ENCODE measurements at regions not wholly inside any gene's neighbourhood (a gene's known extent, or its start where the extent isn't known, plus 50 kb on each side); places are given as distances from the start of the nearest gene placed in this dataset.
"Not testable (repeated sequence)": the region's sequence is repeated elsewhere in the genome, so short reads cannot be mapped to it uniquely, and the experiment has no call there.

DNA sequence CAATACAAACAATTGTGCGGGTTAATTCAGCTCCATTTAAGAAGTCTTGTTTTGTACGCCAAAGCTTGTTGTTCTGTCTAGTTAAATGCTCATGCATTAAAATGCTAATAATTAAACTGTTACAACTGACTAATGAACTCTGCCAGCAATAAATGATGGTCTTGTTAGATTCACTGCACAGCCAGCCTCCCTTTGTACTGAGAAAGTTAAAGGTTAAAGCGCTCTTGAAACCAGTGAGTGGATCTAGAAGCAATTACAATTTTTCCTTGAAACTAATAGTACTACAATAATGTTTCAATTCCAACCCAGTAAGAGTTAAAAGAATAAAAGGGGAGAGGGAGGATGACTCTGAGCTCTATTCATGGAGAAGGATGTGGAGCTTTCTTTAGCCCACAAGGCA lies 233.0 kb downstream of the EMX2 start:
- Histone ChIP-seq H2AFZ (ENCODE audit: low read depth, low read length) (no peak overlapping the region), H3K27ac (ENCODE audit: low read length) (no peak overlapping the region), H3K9ac (ENCODE audit: low read depth, low read length) (no peak overlapping the region), H3K36me3 (ENCODE audit: insufficient read depth, low read length) (no peaks in the 10 kb centered on the region), H3K79me2 (ENCODE audit: insufficient read depth, low read length) (no peaks in the 10 kb centered on the region), H3K4me2 (ENCODE audit: insufficient read depth, low read length) (no peak overlapping the region), H3K4me1 (ENCODE audit: insufficient read depth, low read length) (no peaks in the 10 kb centered on the region), H3K9me3 (ENCODE audit: insufficient read depth, low read length, severe bottlenecking) (no peaks in the 10 kb centered on the region), H3K27me3 (ENCODE audit: insufficient read depth, low read length, poor library complexity) (no peaks in the 10 kb centered on the region), H3K4me3 (ENCODE audit: low read depth in 1 of 2, low read length in 2 of 2) (no peak overlapping the region), H4K20me1 (ENCODE audit: insufficient read depth, low read length) (no peaks in the 10 kb centered on the region)
- DNase-seq, result no peak
- no peak for ATAC-seq (ENCODE audit: insufficient read depth, low read depth)
- no peak for TF ChIP-seq EZH2 (IDR thresholded peaks at IDR 0.05; ENCODE audit: borderline replicate concordance, low read depth, low read length, severe bottlenecking)
- TF ChIP-seq, protein P1, sequence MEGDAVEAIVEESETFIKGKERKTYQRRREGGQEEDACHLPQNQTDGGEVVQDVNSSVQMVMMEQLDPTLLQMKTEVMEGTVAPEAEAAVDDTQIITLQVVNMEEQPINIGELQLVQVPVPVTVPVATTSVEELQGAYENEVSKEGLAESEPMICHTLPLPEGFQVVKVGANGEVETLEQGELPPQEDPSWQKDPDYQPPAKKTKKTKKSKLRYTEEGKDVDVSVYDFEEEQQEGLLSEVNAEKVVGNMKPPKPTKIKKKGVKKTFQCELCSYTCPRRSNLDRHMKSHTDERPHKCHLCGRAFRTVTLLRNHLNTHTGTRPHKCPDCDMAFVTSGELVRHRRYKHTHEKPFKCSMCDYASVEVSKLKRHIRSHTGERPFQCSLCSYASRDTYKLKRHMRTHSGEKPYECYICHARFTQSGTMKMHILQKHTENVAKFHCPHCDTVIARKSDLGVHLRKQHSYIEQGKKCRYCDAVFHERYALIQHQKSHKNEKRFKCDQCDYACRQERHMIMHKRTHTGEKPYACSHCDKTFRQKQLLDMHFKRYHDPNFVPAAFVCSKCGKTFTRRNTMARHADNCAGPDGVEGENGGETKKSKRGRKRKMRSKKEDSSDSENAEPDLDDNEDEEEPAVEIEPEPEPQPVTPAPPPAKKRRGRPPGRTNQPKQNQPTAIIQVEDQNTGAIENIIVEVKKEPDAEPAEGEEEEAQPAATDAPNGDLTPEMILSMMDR (IDR thresholded peaks at IDR 0.05; ENCODE audit: borderline replicate concordance, extremely low read depth, low read length, poor library complexity, severe bottlenecking), result no peak

DNA sequence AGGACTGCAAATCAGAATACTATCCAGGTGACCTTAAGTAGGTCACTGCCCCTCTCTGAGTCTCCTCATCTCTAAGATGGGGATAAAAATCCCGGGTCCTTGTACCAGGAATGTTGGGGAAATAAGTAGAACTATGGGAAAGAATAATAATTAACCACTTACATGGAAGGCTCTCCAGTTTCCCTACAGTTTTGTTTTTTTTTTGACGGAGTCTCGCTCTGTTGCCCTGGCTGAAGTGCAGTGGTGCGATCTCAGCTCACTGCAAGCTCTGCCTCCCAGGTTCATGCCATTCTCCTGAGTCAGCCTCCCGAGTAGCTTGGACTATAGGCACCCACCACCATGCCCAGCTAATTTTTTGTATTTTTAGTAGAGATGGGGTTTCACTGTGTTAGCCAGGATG lies 234.7 kb downstream of the EMX2 start:
- not testable (repeated sequence) for H4K20me1 ChIP-seq (ENCODE audit: insufficient read depth, low read length); H3K79me2 ChIP-seq (ENCODE audit: insufficient read depth, low read length); H3K36me3 ChIP-seq (ENCODE audit: insufficient read depth, low read length); DNase-seq; H3K9ac ChIP-seq (ENCODE audit: low read depth, low read length); ATAC-seq (ENCODE audit: insufficient read depth, low read depth); H3K4me1 ChIP-seq (ENCODE audit: insufficient read depth, low read length); H3K4me2 ChIP-seq (ENCODE audit: insufficient read depth, low read length); H3K27ac ChIP-seq (ENCODE audit: low read length); H3K4me3 ChIP-seq (ENCODE audit: low read depth in 1 of 2, low read length in 2 of 2); H3K27me3 ChIP-seq (ENCODE audit: insufficient read depth, low read length, poor library complexity); H2AFZ ChIP-seq (ENCODE audit: low read depth, low read length); H3K9me3 ChIP-seq (ENCODE audit: insufficient read depth, low read length, severe bottlenecking)

DNA sequence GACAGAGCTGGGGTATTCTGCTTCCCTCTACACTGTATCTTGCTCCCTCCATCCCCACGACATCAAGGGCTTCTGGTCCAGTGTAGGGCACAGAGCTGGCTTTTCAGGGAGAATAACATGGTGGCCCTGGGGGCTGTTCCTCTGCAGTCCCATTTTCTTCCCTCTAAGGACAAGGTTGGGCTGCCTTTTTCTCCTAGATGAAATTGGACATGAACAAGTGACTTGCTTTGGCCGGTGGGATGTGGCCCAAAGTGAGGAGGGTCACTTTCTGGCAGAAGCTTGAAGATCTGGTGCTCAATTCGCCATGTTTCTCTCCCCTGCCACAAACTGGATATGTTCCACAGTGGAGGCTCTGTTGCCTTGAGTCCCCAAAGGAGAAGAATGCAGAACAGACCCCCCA lies 235.7 kb downstream of the EMX2 start:
- ATAC-seq (ENCODE audit: insufficient read depth, low read depth) (no peak), DNase-seq (no peak)
- no peaks in the 10 kb centered on the region for H3K79me2 ChIP-seq (ENCODE audit: insufficient read depth, low read length)
- H3K27me3 ChIP-seq (ENCODE audit: insufficient read depth, low read length, poor library complexity), result no peaks in the 10 kb centered on the region
- no peak overlapping the region for H3K27ac ChIP-seq (ENCODE audit: low read length)
- H3K9ac ChIP-seq (ENCODE audit: low read depth, low read length), result no peak overlapping the region
- no peaks in the 10 kb centered on the region for H3K4me1 ChIP-seq (ENCODE audit: insufficient read depth, low read length)
- no peak for TF ChIP-seq EZH2 (IDR thresholded peaks at IDR 0.05; ENCODE audit: borderline replicate concordance, low read depth, low read length, severe bottlenecking)
- TF ChIP-seq, protein P1 (IDR thresholded peaks at IDR 0.05; ENCODE audit: borderline replicate concordance, extremely low read depth, low read length, poor library complexity, severe bottlenecking), result no peak
- H3K4me2 ChIP-seq (ENCODE audit: insufficient read depth, low read length), result no peak overlapping the region
- no peak overlapping the region for H3K4me3 ChIP-seq (ENCODE audit: low read depth in 1 of 2, low read length in 2 of 2)
- H2AFZ ChIP-seq (ENCODE audit: low read depth, low read length), result no peak overlapping the region
- H3K36me3 ChIP-seq (ENCODE audit: insufficient read depth, low read length), result no peaks in the 10 kb centered on the region
- no peaks in the 10 kb centered on the region for H3K9me3 ChIP-seq (ENCODE audit: insufficient read depth, low read length, severe bottlenecking)
- no peaks in the 10 kb centered on the region for H4K20me1 ChIP-seq (ENCODE audit: insufficient read depth, low read length)

DNA sequence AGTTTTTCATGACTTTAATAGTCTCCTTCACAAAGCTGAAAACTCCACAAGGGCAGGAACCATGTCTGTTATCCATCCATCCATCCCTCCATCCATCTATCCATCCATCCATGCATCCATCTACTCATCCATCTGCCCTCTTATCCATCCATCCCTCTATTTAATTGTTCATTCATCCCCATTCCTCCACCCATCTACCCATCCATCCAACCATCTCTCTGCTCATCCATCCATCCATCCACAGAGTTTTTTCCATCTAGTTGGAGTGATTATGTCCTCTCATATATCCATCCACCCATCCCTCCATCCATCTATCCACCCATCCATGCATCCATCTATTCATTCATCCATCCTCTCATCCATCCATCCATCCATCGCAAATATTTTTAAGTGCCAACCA lies 237.9 kb downstream of the EMX2 start:
- Histone ChIP-seq H3K4me3 (ENCODE audit: low read depth in 1 of 2, low read length in 2 of 2) (no peak overlapping the region), H2AFZ (ENCODE audit: low read depth, low read length) (no peak overlapping the region), H4K20me1 (ENCODE audit: insufficient read depth, low read length) (no peaks in the 10 kb centered on the region), H3K27me3 (ENCODE audit: insufficient read depth, low read length, poor library complexity) (no peaks in the 10 kb centered on the region), H3K79me2 (ENCODE audit: insufficient read depth, low read length) (no peaks in the 10 kb centered on the region), H3K9me3 (ENCODE audit: insufficient read depth, low read length, severe bottlenecking) (no peaks in the 10 kb centered on the region), H3K36me3 (ENCODE audit: insufficient read depth, low read length) (no peaks in the 10 kb centered on the region), H3K4me2 (ENCODE audit: insufficient read depth, low read length) (no peak overlapping the region), H3K9ac (ENCODE audit: low read depth, low read length) (no peak overlapping the region), H3K4me1 (ENCODE audit: insufficient read depth, low read length) (no peaks in the 10 kb centered on the region), H3K27ac (ENCODE audit: low read length) (no peak overlapping the region)
- TF ChIP-seq, protein P1 (IDR thresholded peaks at IDR 0.05; ENCODE audit: borderline replicate concordance, extremely low read depth, low read length, poor library complexity, severe bottlenecking), result no peak
- no peak for TF ChIP-seq EZH2 (IDR thresholded peaks at IDR 0.05; ENCODE audit: borderline replicate concordance, low read depth, low read length, severe bottlenecking)
- ATAC-seq (ENCODE audit: insufficient read depth, low read depth) (no peak), DNase-seq (no peak)
